Right renal pelvis (tissue), 4 donors: ENCODE measurements at regions not wholly inside any gene's neighbourhood (a gene's known extent, or its start where the extent isn't known, plus 50 kb on each side); places are given as distances from the start of the nearest gene placed in this dataset.
A peak's percentile ranks its signal among the peaks of the same experiment; 100 is the strongest.

Experiments
- DNase-seq, 4 donors: peaks; one replicate each; pipeline ENCODE4 v3.0.0-alpha.2; 2013; ENCODE audit warnings: low read depth in 4 of 4, low spot score in 3 of 4, missing footprints in 1 of 4

GRCh38 chr12:19572920-19573558 is 133.7 kb downstream of the AEBP2 start:
- DNase-seq: no peak

GRCh38 chr12:19573866-19574265 is 134.6 kb downstream of the AEBP2 start:
- no peak for DNase-seq

- no peak for DNase-seq
These were observed 135.3 kb downstream of the AEBP2 start for GRCh38 chr12:19574601-19575000.

- peak in 3 of 4 donors; percentile 26 to 48 (median 27) for DNase-seq
These were observed 136.3 kb downstream of the AEBP2 start for GRCh38 chr12:19575337-19576243.

GRCh38 chr12:19576506-19577280 is 137.4 kb downstream of the AEBP2 start:
- DNase-seq: no peak

GRCh38 chr12:19577281-19577530 is 137.9 kb downstream of the AEBP2 start:
- no peak for DNase-seq

- DNase-seq: no peak
These were observed 145.4 kb downstream of the AEBP2 start for GRCh38 chr12:19584732-19585131.

GRCh38 chr12:19588951-19589350 is 149.7 kb downstream of the AEBP2 start:
- no peak for DNase-seq

GRCh38 chr12:19591951-19592350 is 152.7 kb downstream of the AEBP2 start:
- no peak for DNase-seq

GRCh38 chr12:19596434-19597166 is 157.3 kb downstream of the AEBP2 start:
- DNase-seq: no peak

- no peak for DNase-seq
These were observed 158.1 kb downstream of the AEBP2 start for GRCh38 chr12:19597167-19598026.

- DNase-seq: no peak
These were observed 166.4 kb downstream of the AEBP2 start for GRCh38 chr12:19605720-19606119.

GRCh38 chr12:19608039-19608438 is 168.7 kb downstream of the AEBP2 start:
- DNase-seq: no peak

GRCh38 chr12:19613051-19613535 is 173.8 kb downstream of the AEBP2 start:
- DNase-seq: no peak

- no peak for DNase-seq
These were observed 175.5 kb downstream of the AEBP2 start for GRCh38 chr12:19614601-19615383.

GRCh38 chr12:19615384-19615725 is 176.1 kb downstream of the AEBP2 start:
- no peak for DNase-seq

GRCh38 chr12:19616781-19617180 is 177.5 kb downstream of the AEBP2 start:
- DNase-seq: no peak

- DNase-seq: no peak
These were observed 180.9 kb downstream of the AEBP2 start for GRCh38 chr12:19620222-19620621.

GRCh38 chr12:19623751-19624399 is 184.6 kb downstream of the AEBP2 start:
- DNase-seq: no peak
